HUES48 (cell line): ENCODE measurements at regions not wholly inside any gene's neighbourhood (a gene's known extent, or its start where the extent isn't known, plus 50 kb on each side); places are given as distances from the start of the nearest gene placed in this dataset.
"Not testable (repeated sequence)": the region's sequence is repeated elsewhere in the genome, so short reads cannot be mapped to it uniquely, and the experiment has no call there.

Experiments used
- H3K27ac ChIP-seq: one replicate; pipeline ENCODE4 v1.7.0; 2013; ENCODE audit warnings: low read depth, low read length, inconsistent platforms
- H3K27me3 ChIP-seq: 2 replicates; pipeline ENCODE4 v1.6.1; 2013; ENCODE audit warnings: mild to moderate bottlenecking, low read length; ENCODE audit not compliant: control insufficient read depth, insufficient read depth
- H3K36me3 ChIP-seq: 2 replicates; pipeline ENCODE4 v1.6.1; 2013; ENCODE audit warnings: low read length; ENCODE audit not compliant: control insufficient read depth, insufficient read depth
- H3K4me1 ChIP-seq: 2 replicates; pipeline ENCODE4 v1.6.1; 2013; ENCODE audit warnings: mild to moderate bottlenecking, low read length; ENCODE audit not compliant: control insufficient read depth, insufficient read depth
- H3K4me3 ChIP-seq: 2 replicates; pipeline ENCODE4 v1.5.1; 2013; ENCODE audit warnings: mild to moderate bottlenecking, low read depth, low read length
- H3K9ac ChIP-seq: 2 replicates; pipeline ENCODE4 v1.6.1; 2013; ENCODE audit warnings: mild to moderate bottlenecking, low read depth, low read length, moderate library complexity
- H3K9me3 ChIP-seq: 2 replicates; pipeline ENCODE4 v1.6.1; 2013; ENCODE audit warnings: low read length; ENCODE audit not compliant: control insufficient read depth, insufficient read depth

GRCh38 chr12:105609001-105609400 lies 278.5 kb downstream of the C12orf75 start:
- not testable (repeated sequence) for H3K27ac ChIP-seq

GRCh38 chr12:105610459-105610858 lies 280.0 kb downstream of the C12orf75 start:
- Histone ChIP-seq H3K27ac (no peak overlapping the region), H3K27me3 (no peaks in the 10 kb centered on the region), H3K4me1 (no peaks in the 10 kb centered on the region), H3K4me3 (no peak overlapping the region), H3K9ac (no peak overlapping the region), H3K9me3 (no peaks in the 10 kb centered on the region), H3K36me3 (no peaks in the 10 kb centered on the region)

More at GRCh38 chr12:105609001-105609400, 278.5 kb downstream of the C12orf75 start:
- H3K9ac ChIP-seq, H3K9me3 ChIP-seq, H3K27me3 ChIP-seq, H3K4me1 ChIP-seq, H3K4me3 ChIP-seq, H3K36me3 ChIP-seq: not testable (repeated sequence)

GRCh38 chr12:105611340-105611739 lies 280.8 kb downstream of the C12orf75 start:
- Histone ChIP-seq H3K9ac (no peak overlapping the region), H3K27ac (no peak overlapping the region), H3K4me1 (peaks cover 6% of the 10 kb centered on the region), H3K4me3 (no peak overlapping the region), H3K9me3 (no peaks in the 10 kb centered on the region), H3K27me3 (no peaks in the 10 kb centered on the region), H3K36me3 (no peaks in the 10 kb centered on the region)

GRCh38 chr12:105613269-105613668 lies 282.8 kb downstream of the C12orf75 start:
- Histone ChIP-seq H3K9me3 (no peaks in the 10 kb centered on the region), H3K4me3 (no peak overlapping the region), H3K27ac (no peak overlapping the region), H3K27me3 (no peaks in the 10 kb centered on the region), H3K4me1 (peaks cover 7% of the 10 kb centered on the region), H3K36me3 (no peaks in the 10 kb centered on the region), H3K9ac (no peak overlapping the region)

- Histone ChIP-seq H3K9ac (no peak overlapping the region), H3K27me3 (no peaks in the 10 kb centered on the region), H3K4me1 (peaks cover 7% of the 10 kb centered on the region), H3K4me3 (no peak overlapping the region), H3K36me3 (no peaks in the 10 kb centered on the region), H3K9me3 (no peaks in the 10 kb centered on the region), H3K27ac (no peak overlapping the region)
These were observed 283.4 kb downstream of the C12orf75 start for GRCh38 chr12:105613887-105614286.

- no peak overlapping the region for H3K4me3 ChIP-seq
- no peaks in the 10 kb centered on the region for H3K36me3 ChIP-seq
- peaks cover 7% of the 10 kb centered on the region for H3K4me1 ChIP-seq
- H3K9me3 ChIP-seq = no peaks in the 10 kb centered on the region
- H3K27ac ChIP-seq = no peak overlapping the region
- no peak overlapping the region for H3K9ac ChIP-seq
- H3K27me3 ChIP-seq = no peaks in the 10 kb centered on the region
These were observed 286.6 kb downstream of the C12orf75 start for GRCh38 chr12:105616971-105617540.

- Histone ChIP-seq H3K36me3 (no peaks in the 10 kb centered on the region), H3K27ac (no peak overlapping the region), H3K4me1 (peaks cover 3% of the 10 kb centered on the region; the same call in 1 of the 2 replicates), H3K9me3 (no peaks in the 10 kb centered on the region), H3K27me3 (no peaks in the 10 kb centered on the region), H3K4me3 (no peak overlapping the region), H3K9ac (no peak overlapping the region)
These were observed 291.7 kb downstream of the C12orf75 start for GRCh38 chr12:105622220-105622619.

- Histone ChIP-seq H3K4me3 (no peak overlapping the region), H3K9ac (no peak overlapping the region), H3K9me3 (no peaks in the 10 kb centered on the region), H3K36me3 (no peaks in the 10 kb centered on the region), H3K27me3 (no peaks in the 10 kb centered on the region), H3K4me1 (peaks cover 11% of the 10 kb centered on the region), H3K27ac (no peak overlapping the region)
These were observed 292.6 kb downstream of the C12orf75 start for GRCh38 chr12:105622846-105623736.

GRCh38 chr12:105626653-105627052 lies 296.2 kb downstream of the C12orf75 start:
- Histone ChIP-seq H3K27me3 (no peaks in the 10 kb centered on the region), H3K4me3 (no peak overlapping the region), H3K9me3 (no peaks in the 10 kb centered on the region), H3K36me3 (no peaks in the 10 kb centered on the region), H3K9ac (no peak overlapping the region), H3K27ac (no peak overlapping the region), H3K4me1 (peaks cover 11% of the 10 kb centered on the region)

- H3K4me3 ChIP-seq = no peak overlapping the region
- no peak overlapping the region for H3K9ac ChIP-seq
- no peaks in the 10 kb centered on the region for H3K4me1 ChIP-seq
- H3K27me3 ChIP-seq = no peaks in the 10 kb centered on the region
- H3K36me3 ChIP-seq = no peaks in the 10 kb centered on the region
- H3K9me3 ChIP-seq = peaks cover 21% of the 10 kb centered on the region
- no peak overlapping the region for H3K27ac ChIP-seq
These were observed 307.0 kb downstream of the C12orf75 start for GRCh38 chr12:105637470-105637869.

- Histone ChIP-seq H3K4me1 (no peaks in the 10 kb centered on the region), H3K4me3 (no peak overlapping the region), H3K36me3 (no peaks in the 10 kb centered on the region), H3K9ac (no peak overlapping the region), H3K27ac (no peak overlapping the region), H3K9me3 (peaks cover 18% of the 10 kb centered on the region), H3K27me3 (no peaks in the 10 kb centered on the region)
These were observed 310.3 kb downstream of the C12orf75 start for GRCh38 chr12:105640761-105641160.
